HG03378 (cell line): ENCODE measurements at regions not wholly inside any gene's neighbourhood (a gene's known extent, or its start where the extent isn't known, plus 50 kb on each side); places are given as distances from the start of the nearest gene placed in this dataset.
"Not testable (repeated sequence)": the region's sequence is repeated elsewhere in the genome, so short reads cannot be mapped to it uniquely, and the experiment has no call there.

Source experiments
- ATAC-seq: cut with Tn5 transposase; IDR thresholded peaks from one replicate; pipeline ENCODE4 v1.9.1; 2021; ENCODE audit warnings: mild to moderate bottlenecking, moderate library complexity; ENCODE audit not compliant: unreplicated experiment

DNA sequence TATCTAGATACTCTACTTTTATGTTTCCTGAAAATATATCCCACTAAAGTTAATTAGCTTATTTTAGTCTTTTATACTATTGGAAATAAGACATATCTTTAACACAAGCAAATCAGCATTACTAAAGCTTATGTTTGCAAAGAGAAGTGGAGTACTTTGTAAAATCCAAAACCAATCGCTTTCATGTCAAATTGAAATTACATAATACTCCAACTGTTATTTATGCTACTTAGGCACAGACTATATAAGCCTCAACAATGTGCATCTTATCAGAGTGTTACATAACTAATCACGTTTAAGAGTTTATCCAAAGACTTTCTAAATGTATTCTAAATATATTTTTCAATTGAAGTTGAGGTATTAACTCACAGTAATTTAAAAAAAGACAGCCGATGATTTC is 200.0 kb downstream of the PCDH20 start:
- ATAC-seq: no peak

DNA sequence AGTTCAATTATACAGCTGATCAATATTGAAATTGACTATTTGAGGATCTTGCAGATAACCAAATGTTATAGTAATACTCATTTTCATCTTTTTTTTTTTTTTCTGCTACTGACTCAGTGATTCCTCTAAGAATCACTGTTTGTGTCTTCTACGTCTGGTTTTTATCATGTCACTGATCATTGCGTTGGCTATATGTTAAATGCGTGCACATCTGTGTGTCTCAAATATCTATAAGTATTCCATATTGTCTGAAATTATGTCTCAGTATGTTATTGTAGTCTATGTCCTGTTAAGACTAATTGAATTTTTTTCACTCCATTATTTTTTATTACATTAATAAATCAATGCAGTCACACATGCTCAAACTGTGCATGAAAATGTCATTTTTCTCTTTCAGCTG is 200.5 kb downstream of the PCDH20 start:
- no peak for ATAC-seq

DNA sequence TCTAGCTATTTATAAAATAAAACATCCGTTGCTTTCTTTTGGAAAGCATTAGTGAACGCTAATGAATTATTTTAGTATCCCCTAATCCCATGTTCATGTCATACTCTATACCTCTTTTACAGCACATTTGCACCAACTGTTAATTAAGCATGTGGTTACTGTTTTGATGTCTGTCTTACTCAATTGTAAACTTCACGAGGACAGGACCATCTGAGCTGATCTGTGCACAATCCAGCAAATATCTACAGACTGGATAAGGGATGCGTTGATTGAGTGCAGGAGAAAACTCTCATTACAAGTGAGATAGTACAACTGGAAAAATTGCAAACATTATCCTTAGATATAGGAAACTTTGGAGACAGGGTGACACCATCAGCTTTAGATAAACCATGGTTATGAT is 201.1 kb downstream of the PCDH20 start:
- no peak for ATAC-seq

DNA sequence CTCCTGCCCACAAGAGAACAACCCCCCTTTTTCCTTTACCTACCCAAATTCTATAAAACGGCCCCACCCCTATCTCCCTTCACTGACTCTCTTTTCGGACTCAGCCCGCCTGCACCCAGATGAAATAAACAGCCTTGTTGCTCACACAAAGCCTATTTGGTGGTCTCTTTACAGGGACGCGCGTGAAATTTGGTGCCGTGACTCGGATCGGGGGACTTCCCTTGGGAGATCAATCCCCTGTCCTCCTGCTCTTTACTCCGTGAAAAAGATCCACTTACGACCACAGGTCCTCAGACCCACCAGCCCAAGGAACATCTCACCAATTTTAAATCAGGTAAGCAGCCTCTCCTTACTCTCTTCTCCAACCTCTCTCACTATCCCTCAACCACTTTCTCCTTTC is 209.8 kb downstream of the PCDH20 start:
- ATAC-seq: not testable (repeated sequence)

DNA sequence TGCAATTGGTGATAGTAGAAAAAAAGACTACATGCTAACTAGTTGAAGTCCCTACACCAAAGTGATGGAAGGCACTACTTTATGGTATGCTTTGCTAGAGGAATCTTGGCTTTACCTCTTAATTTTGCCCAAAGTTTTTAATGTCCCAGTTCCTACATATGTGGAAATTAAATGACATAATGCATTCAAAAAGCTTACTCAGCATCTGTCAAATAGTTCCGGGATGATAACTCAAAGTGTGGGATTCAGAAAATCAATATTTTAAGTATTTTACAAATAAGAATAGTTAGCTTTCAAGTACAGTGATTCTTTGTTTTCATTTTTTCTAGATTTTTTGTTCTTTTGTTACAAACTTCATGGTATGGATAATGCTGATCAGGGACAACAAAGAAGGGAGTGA is 211.6 kb downstream of the PCDH20 start:
- ATAC-seq: no peak

DNA sequence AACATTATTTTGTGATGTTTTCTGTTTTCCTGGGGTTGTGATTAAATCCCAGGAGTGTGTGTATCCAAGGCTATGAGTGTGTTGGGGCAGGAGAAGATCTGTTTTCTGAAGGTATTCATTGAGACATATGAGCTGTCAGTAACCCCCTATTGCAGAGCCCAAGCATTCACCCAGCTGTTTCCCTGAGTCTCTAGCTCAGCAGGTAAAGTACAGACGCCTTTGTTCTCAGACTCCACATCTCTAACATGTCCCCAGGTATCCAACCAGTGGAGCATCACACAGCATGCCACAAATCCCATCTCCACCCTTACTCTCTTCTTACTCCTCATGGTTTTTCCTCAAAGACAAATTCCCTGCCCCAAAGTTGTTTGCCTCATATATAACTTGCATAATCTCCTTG is 213.6 kb downstream of the PCDH20 start:
- ATAC-seq: no peak

GRCh38 chr13:61192826-61193225 is 222.8 kb downstream of the PCDH20 start:
- ATAC-seq: no peak

DNA sequence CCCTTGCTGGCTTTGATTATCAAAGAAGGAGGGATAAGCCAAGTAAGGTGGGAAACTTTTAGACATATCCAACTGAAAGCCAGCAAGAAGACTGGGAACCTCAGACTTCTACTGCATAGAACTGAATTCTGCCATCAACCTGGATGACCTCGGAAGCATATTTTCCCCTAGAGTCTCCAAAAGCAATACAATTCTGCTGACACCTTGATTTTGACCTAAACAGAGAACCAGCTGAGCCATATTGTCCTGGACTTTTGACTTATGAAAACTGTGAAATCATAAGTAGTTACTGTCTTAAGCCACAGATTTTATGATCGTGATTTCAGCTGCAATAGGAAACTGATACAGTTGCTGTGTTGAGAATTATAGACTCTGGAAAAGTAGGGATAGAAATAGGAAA is 227.6 kb downstream of the PCDH20 start:
- ATAC-seq: no peak

DNA sequence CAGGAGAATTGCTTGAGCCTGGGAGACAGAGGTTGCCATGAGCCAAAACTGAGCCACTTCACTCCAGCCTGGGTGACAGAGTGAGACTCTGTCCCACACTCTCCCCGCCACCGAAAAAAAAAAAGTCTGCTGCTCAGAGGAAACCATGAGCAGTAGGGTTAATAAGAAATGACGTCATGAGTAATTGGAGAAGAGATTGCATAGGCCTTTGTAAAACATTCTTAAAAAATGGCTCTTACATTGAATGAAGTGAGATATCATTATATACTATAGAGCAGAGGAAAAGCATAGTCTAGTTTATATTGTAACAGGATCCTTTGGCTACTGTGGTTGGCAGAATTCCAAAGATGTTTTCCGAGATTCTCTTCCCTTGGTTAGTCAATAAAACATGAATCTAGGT is 228.2 kb downstream of the PCDH20 start:
- no peak for ATAC-seq

DNA sequence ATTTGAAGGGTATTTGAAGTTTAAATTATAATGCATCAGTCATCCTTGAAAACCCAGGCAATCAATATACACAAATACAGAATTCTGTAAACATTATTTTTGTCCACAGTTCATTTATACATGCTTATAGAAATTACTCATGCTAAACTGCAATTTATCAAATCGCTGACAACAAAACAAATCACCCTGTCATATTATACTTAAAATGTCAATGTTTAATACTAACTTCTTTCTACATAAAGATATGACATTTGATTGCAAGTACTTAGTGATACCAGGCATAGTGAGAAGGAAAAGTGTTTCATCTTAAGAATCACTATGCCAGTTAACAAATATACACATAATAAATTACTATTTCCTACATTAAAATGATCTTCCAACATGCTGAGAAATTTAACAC is 232.0 kb downstream of the PCDH20 start:
- ATAC-seq: no peak

GRCh38 chr13:61180234-61180633 is 235.4 kb downstream of the PCDH20 start:
- no peak for ATAC-seq

DNA sequence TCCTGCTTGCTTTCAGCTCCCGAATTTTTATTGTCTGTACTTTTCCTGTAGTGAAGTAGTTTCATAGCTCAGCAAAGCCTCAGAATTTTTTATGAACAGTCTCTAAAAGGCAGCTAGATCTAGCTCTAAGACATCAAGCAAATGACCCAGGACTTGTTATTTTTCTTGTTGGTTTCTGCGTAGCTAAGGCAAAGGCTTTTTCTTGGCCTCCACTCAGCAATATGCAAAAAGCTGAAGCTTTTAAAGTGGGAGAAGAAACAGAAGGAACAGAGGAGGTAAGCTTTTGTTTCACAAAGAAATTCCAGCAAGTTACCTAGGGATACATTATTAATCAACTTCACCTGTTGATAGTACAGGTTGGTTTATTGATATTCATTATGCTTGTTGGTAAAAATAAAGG is 235.9 kb downstream of the PCDH20 start:
- no peak for ATAC-seq

- no peak for ATAC-seq
Measured at GRCh38 chr13:61170856-61171255, 244.8 kb downstream of the PCDH20 start.

DNA sequence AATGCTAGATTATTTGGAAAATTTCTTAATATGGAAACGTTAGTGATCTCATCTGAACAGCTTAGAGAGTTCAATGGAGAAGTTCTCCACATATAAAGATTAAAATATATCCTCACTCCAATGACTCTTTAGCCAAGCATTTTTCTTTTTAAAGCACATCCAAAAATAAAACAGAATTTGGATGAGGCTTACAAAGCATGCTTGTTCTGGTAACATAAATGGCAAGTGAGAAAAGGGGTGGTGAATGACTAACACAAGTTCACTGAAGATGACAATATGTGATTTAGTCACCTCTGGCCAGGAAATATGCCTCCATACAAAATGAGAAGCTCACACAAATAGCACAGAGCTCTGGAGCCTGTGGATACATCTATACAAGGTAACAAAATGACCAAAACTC is 253.0 kb downstream of the PCDH20 start:
- no peak for ATAC-seq

DNA sequence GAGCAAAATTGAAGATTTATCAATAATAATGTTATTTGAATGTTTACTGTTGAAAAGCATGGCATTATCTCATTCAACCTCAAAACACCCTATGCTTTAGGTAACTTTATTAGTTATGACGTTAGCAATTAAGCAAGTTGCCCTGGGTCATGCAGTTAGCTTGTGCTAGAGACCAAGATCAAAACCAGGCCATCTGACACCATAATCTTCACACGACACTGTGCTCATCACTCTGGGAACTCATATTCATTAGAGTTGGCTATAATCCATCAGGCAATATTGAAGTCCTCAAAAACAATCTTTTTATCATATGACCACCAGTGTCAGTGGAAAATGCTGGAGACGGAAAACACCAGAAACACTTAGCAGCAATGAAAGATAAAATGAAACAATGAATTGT is 253.5 kb downstream of the PCDH20 start:
- ATAC-seq: no peak

- no peak for ATAC-seq
Measured at GRCh38 chr13:61156753-61157152, 258.9 kb downstream of the PCDH20 start.

GRCh38 chr13:61151062-61151461 is 264.6 kb downstream of the PCDH20 start:
- ATAC-seq: no peak

GRCh38 chr13:61149331-61149730 is 266.3 kb downstream of the PCDH20 start:
- no peak for ATAC-seq

- ATAC-seq: no peak
Measured at GRCh38 chr13:61148691-61149315, 266.8 kb downstream of the PCDH20 start.

DNA sequence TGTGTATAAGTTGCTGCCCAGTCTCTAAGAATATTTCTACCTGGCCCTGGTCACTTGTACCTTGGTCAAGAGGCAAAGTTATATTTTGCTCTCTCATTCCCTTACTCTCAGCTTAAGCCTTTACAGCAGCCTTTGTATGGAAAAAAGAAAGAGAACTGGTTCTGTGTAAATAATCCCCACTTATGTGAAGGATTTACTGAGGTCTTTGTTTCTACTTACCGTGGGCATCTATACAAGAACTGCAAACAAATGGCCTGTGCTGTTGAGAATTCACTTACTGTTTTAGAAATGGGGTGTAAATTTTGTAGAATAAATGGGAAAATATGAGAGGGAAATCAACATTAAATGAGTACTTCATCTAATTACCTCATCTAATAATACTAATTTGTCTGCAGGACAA is 267.4 kb downstream of the PCDH20 start:
- ATAC-seq: no peak

GRCh38 chr13:61146571-61146970 is 269.1 kb downstream of the PCDH20 start:
- no peak for ATAC-seq

DNA sequence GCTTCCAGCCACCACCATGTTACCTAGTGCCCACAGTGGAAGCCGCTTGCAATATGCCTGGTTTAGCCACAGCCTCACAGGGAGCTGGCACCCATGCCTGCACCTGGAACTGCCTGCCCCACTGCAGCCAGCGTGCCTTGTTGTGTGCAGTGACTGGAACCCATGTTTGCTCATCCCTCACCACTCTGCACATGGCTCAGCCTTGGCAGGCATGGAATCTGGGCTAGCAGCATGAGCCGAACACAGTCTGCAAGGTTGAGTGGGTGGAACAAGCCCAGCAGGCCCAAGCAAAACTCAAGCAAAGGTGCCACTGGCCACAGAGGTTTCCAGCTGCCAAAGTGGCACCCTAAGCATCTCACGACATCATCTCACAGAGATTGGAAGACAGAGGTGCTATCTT is 269.5 kb downstream of the PCDH20 start:
- no peak for ATAC-seq

DNA sequence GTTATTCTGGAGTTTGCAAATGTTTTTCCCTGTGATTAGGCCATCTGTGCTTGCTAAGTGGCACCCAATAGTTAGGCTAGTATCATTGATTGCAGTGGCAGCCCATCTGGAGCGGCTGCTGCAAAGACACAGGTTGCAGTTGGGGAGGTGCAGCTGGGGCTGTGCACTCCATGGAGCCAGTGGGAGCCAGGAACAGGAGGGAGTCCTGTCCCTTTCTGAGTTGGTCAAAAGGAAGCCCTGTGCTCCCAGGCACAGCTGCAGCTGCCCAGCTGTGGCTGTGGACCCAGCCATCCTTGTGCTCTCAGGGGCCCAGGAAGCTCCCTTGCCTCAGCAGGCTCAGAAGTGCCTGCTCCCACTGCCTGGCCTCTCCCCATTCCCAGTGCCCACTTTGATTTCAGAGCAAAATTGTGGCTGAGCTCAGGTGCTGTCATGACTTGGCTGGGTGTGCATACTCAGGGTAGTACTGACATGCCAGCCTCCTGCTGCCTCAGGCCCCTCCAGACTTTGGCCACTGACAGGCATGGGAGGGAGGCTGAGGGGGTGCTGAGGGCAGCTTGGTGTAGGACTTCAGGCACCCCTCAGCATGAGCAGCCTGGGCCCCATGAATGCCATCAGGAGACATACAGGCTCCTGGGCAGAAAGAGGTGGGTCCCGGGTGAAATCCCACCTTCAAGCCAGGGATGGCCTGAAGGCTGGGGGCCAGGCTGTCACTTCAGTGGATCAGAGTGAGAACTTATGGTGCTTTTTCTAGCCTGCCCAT is 270.6 kb downstream of the PCDH20 start:
- ATAC-seq: no peak
